Adrenal gland (tissue), 9 donors: ENCODE measurements at regions not wholly inside any gene's neighbourhood (a gene's known extent, or its start where the extent isn't known, plus 50 kb on each side); places are given as distances from the start of the nearest gene placed in this dataset.

Experiments used
- DNase-seq, 7 donors: peaks; one replicate each; pipeline ENCODE4 v3.0.0-alpha.2; 2019 to 2020
- H3K27ac ChIP-seq, 5 donors: fragments of 200-600 bp; sonication (generic) in 4 of 5; 1 replicate in 3 of 5; 2 replicates in 2 of 5; pipeline versions ENCODE4 v1.5.1 to v1.8.0; 2016 to 2020; ENCODE audit warnings: mild to moderate bottlenecking in 1 of 5
- H3K27me3 ChIP-seq: fragments of 200-600 bp; 2 replicates; pipeline ENCODE4 v1.8.0; 2021
- H3K36me3 ChIP-seq, 2 donors: fragments of 200-600 bp; replicated peaks in 1 of 2; 1 replicate in 1 of 2; 2 replicates in 1 of 2; pipeline versions ENCODE4 v1.5.1 to v1.8.0; 2018 to 2022
- H3K4me1 ChIP-seq, 2 donors: fragments of 200-600 bp; replicated peaks in 1 of 2; 1 replicate in 1 of 2; 2 replicates in 1 of 2; pipeline versions ENCODE4 v1.5.1 to v1.8.0; 2018 to 2021
- H3K4me3 ChIP-seq, 4 donors: fragments of 200-600 bp; sonication (generic) in 3 of 4; one replicate each; pipeline ENCODE4 v1.5.1; 2016 to 2018
- H3K9me3 ChIP-seq, 3 donors: fragments of 200-600 bp; sonication (generic) in 1 of 3; replicated peaks in 1 of 3; 1 replicate in 2 of 3; 2 replicates in 1 of 3; pipeline versions ENCODE4 v1.5.1 to v1.8.0; 2016 to 2021
- POLR2A ChIP-seq, 2 donors: fragments of 450-650 bp; IDR thresholded peaks; one replicate each; pipeline ENCODE4 v1.6.1; 2017; ENCODE audit warnings: antibody characterized with exemption in 2 of 2, mild to moderate bottlenecking in 2 of 2, moderate library complexity in 1 of 2
- WGBS, 4 donors: extraction: QIAGEN DNeasy Blood & Tissue Kit in 2 of 4; methylation state at CpG; one replicate each; pipeline versions ENCODE4 v1.1.5 to v1.1.7; 2013 to 2017; 5-methylcytosine and 5-hydroxymethylcytosine counted together
- intact Hi-C, 2 donors: fragments of 100-400 bp; cut with DNase I; formaldehyde crosslinking; loops; one replicate each; pipeline versions ENCODE4 v1.14.1 to v1.15.0; 2022 to 2023
- TF ChIP-seq, protein P1 (sequence below), 6 experiments: fragments of 450-650 bp in 4 of 6; fragments of 200-600 bp in 2 of 6; sonication (generic) in 1 of 6; IDR thresholded peaks; 1 replicate in 5 of 6; 2 replicates in 1 of 6; pipeline versions ENCODE4 v1.5.1 to v1.8.0; 2016 to 2021; ENCODE audit warnings: antibody characterized with exemption in 6 of 6, mild to moderate bottlenecking in 2 of 6, moderate library complexity in 1 of 6
- donor health status: healthy with polysubstance abuse.
- donor health status: Bipolar disorder and iron deficiency.
- donor health status: DM: yes; HTN: yes; CAD: no.
- donor health status: DM: no; HTN: no; CAD: no.
- donor health status: DM: no; HTN: no; CAD: no.

GRCh38 chr9:129479631-129480011 is 141.3 kb downstream of the C9orf50 start:
- TF ChIP-seq, protein P1, sequence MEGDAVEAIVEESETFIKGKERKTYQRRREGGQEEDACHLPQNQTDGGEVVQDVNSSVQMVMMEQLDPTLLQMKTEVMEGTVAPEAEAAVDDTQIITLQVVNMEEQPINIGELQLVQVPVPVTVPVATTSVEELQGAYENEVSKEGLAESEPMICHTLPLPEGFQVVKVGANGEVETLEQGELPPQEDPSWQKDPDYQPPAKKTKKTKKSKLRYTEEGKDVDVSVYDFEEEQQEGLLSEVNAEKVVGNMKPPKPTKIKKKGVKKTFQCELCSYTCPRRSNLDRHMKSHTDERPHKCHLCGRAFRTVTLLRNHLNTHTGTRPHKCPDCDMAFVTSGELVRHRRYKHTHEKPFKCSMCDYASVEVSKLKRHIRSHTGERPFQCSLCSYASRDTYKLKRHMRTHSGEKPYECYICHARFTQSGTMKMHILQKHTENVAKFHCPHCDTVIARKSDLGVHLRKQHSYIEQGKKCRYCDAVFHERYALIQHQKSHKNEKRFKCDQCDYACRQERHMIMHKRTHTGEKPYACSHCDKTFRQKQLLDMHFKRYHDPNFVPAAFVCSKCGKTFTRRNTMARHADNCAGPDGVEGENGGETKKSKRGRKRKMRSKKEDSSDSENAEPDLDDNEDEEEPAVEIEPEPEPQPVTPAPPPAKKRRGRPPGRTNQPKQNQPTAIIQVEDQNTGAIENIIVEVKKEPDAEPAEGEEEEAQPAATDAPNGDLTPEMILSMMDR (IDR thresholded peaks at IDR 0.05), result no peak
- TF ChIP-seq POLR2A (IDR thresholded peaks at IDR 0.05), result no peak
- H3K4me1 ChIP-seq, result peaks cover 48 to 79% of the 10 kb centered on the region in 2 donors
- DNase-seq, result no peak
- WGBS, 4 donors, result 83 to 87% (median 86%) methylated on average over 7 of the region's 7 CpGs
- no peaks in the 10 kb centered on the region for H3K9me3 ChIP-seq
- peak overlapping the region; percentile 47 to 100 (median 99) for H3K27ac ChIP-seq
- H3K36me3 ChIP-seq, result no peaks in the 10 kb centered on the region
- H3K4me3 ChIP-seq, result no peak overlapping the region
- intact Hi-C loops, result loop anchor here (10.0 kb wide), 2 partner anchors 155 to 335 kb away; no protein-coding TSS in a partner anchor
- no peaks in the 10 kb centered on the region for H3K27me3 ChIP-seq

- Histone ChIP-seq H3K36me3 (no peaks in the 10 kb centered on the region), H3K27ac (peak overlapping the region in 4 of 5 donors; percentile 76 to 100 (median 100)), H3K9me3 (no peaks in the 10 kb centered on the region), H3K27me3 (no peaks in the 10 kb centered on the region), H3K4me1 (peaks cover 43 to 76% of the 10 kb centered on the region in 2 donors), H3K4me3 (no peak overlapping the region)
- 85 to 96% (median 87%) methylated on average over 8 to 13 of the region's 13 CpGs for WGBS, 4 donors
- intact Hi-C loops, result loop anchor here in 1 of 2 donors (10.0 kb wide), 1 partner anchor 154 kb away; no protein-coding TSS in a partner anchor
- DNase-seq, result no peak
- no peak for TF ChIP-seq POLR2A (IDR thresholded peaks at IDR 0.05)
- TF ChIP-seq, protein P1 (IDR thresholded peaks at IDR 0.05), result no peak
Measured at GRCh38 chr9:129478961-129479630, 141.8 kb downstream of the C9orf50 start.

- Histone ChIP-seq H3K4me3 (no peak overlapping the region), H3K36me3 (no peaks in the 10 kb centered on the region), H3K27ac (peak overlapping the region in 4 of 5 donors; percentile 76 to 100 (median 100)), H3K9me3 (no peaks in the 10 kb centered on the region), H3K4me1 (peaks cover 43 to 76% of the 10 kb centered on the region in 2 donors), H3K27me3 (no peaks in the 10 kb centered on the region)
- intact Hi-C loops, result loop anchor here in 1 of 2 donors (10.0 kb wide), 1 partner anchor 154 kb away; no protein-coding TSS in a partner anchor
- TF ChIP-seq, protein P1 (IDR thresholded peaks at IDR 0.05), result no peak
- TF ChIP-seq POLR2A (IDR thresholded peaks at IDR 0.05), result no peak
- DNase-seq, result no peak
- WGBS, 4 donors, result 90 to 96% (median 93%) methylated on average over 3 of the region's 3 CpGs
Measured at GRCh38 chr9:129478461-129478860, 142.4 kb downstream of the C9orf50 start.

DNA sequence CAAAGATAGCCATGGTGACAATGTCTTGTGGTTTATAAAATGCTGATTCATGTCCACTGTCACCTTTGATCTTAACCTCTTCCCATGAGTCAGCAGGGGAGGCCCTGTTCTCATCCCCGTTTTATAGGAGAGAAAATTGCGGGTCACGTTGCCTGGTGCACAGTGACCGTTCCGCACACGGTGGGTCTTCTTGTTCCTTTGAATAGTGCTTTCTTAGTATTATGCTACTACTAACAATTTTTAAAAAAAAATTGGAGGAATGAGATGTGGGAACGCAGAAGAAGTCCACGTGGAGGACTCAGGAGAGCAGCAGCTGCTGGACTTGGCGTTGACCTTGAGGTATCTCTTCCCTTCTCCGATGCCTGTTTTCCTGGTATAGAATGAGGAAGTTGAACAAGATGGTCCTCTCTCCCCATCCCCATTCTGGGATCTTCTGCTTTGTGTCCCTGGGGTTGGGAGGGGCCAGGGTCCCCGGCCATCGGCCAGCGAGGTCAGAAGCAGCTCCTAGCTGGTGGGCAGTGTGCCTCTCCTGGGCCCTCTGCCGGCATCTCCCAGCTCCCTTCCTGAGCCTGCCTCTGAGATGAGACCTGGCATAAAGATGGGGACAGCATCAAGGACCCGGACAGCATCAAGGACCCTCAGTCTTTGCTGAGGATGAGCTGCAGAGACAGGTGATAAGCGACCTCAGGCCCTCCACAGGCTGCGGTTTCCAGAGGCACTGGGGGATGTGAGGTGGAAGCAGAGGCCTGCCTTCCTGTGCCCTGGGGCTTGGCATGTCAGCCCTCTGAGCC is 143.9 kb downstream of the C9orf50 start:
- peaks cover 38 to 72% of the 10 kb centered on the region in 2 donors for H3K4me1 ChIP-seq
- WGBS, 4 donors, result 27 to 39% (median 37%) methylated on average over 12 to 17 of the region's 17 CpGs
- H3K4me3 ChIP-seq, result peak overlapping the region in 1 of 4 donors; percentile 13
- TF ChIP-seq, protein P1 (IDR thresholded peaks at IDR 0.05), result peak in 1 of 6 experiments; percentile 21
- peak in 1 of 2 donors; percentile 34 for TF ChIP-seq POLR2A (IDR thresholded peaks at IDR 0.05)
- H3K36me3 ChIP-seq, result no peaks in the 10 kb centered on the region
- H3K27ac ChIP-seq, result peak overlapping the region; percentile 45 to 100 (median 76)
- intact Hi-C loops, result loop anchor here in 1 of 2 donors (10.0 kb wide), 1 partner anchor 152 kb away; no protein-coding TSS in a partner anchor
- H3K9me3 ChIP-seq, result no peaks in the 10 kb centered on the region
- DNase-seq, result peak in 4 of 7 donors; percentile 52 to 69 (median 60)
- no peaks in the 10 kb centered on the region for H3K27me3 ChIP-seq
